ENCODE measurements at regions not wholly inside any gene's neighbourhood (a gene's known extent, or its start where the extent isn't known, plus 50 kb on each side); places are given as distances from the start of the nearest gene placed in this dataset.

- TF ChIP-seq, protein P1, sequence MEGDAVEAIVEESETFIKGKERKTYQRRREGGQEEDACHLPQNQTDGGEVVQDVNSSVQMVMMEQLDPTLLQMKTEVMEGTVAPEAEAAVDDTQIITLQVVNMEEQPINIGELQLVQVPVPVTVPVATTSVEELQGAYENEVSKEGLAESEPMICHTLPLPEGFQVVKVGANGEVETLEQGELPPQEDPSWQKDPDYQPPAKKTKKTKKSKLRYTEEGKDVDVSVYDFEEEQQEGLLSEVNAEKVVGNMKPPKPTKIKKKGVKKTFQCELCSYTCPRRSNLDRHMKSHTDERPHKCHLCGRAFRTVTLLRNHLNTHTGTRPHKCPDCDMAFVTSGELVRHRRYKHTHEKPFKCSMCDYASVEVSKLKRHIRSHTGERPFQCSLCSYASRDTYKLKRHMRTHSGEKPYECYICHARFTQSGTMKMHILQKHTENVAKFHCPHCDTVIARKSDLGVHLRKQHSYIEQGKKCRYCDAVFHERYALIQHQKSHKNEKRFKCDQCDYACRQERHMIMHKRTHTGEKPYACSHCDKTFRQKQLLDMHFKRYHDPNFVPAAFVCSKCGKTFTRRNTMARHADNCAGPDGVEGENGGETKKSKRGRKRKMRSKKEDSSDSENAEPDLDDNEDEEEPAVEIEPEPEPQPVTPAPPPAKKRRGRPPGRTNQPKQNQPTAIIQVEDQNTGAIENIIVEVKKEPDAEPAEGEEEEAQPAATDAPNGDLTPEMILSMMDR (conservative IDR thresholded peaks at IDR 0.05) = no peak
- no peak for TF ChIP-seq ZFX (IDR thresholded peaks at IDR 0.05)
Observed at GRCh38 chrX:81728622-81729021, 526.7 kb downstream of the SH3BGRL start.
